ENCODE measurements at regions not wholly inside any gene's neighbourhood (a gene's known extent, or its start where the extent isn't known, plus 50 kb on each side); places are given as distances from the start of the nearest gene placed in this dataset.

DNA sequence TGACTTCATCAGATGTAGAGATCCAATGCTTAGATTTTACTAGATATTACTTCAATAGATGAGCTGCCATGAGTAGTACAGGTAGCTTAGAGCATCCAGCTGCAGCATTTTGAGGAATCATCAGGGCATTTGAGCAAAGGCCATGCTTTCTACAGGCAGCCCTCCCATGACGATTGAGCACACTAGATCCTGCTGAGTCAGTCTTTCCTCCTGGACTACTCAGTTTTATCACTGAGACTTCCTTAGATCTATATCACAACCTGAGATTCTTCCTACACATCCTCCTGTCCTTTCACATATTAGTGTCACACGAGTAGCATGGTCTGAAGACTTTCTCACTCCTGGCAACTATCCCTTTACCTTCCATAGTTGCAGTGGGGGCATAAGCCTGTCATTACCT lies 1401.8 kb downstream of the FSCB start:
- no peaks in the 10 kb centered on the region for H3K36me3 ChIP-seq (ENCODE audit: control insufficient read depth, insufficient read depth, low read length)
- in situ Hi-C loops (cut with HindIII; ENCODE audit: low pct_unique_long_range_greater_than_20kb, low sequenced_read_pairs) = no loop called here
- ChIA-PET CTCF (no interaction called here), POLR2A (no interaction called here)
- ATAC-seq (no peak), DNase-seq (ENCODE audit: low read depth, low spot score) (no peak)
- no TSS peak for BruUV-seq (replicated peaks)
- H3K4me3 ChIP-seq (ENCODE audit: low read depth in 2 of 2, low read length in 2 of 2) = no peak overlapping the region
- intact Hi-C loops (cut with micrococcal nuclease; ENCODE audit: unreplicated experiment) = no loop called here
- no peak for TF ChIP-seq SIN3A (IDR thresholded peaks at IDR 0.05; ENCODE audit: borderline replicate concordance, insufficient read depth, low read depth, low read length)
- TF ChIP-seq, protein P1, sequence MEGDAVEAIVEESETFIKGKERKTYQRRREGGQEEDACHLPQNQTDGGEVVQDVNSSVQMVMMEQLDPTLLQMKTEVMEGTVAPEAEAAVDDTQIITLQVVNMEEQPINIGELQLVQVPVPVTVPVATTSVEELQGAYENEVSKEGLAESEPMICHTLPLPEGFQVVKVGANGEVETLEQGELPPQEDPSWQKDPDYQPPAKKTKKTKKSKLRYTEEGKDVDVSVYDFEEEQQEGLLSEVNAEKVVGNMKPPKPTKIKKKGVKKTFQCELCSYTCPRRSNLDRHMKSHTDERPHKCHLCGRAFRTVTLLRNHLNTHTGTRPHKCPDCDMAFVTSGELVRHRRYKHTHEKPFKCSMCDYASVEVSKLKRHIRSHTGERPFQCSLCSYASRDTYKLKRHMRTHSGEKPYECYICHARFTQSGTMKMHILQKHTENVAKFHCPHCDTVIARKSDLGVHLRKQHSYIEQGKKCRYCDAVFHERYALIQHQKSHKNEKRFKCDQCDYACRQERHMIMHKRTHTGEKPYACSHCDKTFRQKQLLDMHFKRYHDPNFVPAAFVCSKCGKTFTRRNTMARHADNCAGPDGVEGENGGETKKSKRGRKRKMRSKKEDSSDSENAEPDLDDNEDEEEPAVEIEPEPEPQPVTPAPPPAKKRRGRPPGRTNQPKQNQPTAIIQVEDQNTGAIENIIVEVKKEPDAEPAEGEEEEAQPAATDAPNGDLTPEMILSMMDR (IDR thresholded peaks at IDR 0.05) = no peak
- no peak for TF ChIP-seq TCF7L2 (IDR thresholded peaks at IDR 0.05; ENCODE audit: low read depth, low read length)
- no peak for TF ChIP-seq POLR2AphosphoS5 (IDR thresholded peaks at IDR 0.05; ENCODE audit: low read depth, low read length)
- TF ChIP-seq, protein P2, sequence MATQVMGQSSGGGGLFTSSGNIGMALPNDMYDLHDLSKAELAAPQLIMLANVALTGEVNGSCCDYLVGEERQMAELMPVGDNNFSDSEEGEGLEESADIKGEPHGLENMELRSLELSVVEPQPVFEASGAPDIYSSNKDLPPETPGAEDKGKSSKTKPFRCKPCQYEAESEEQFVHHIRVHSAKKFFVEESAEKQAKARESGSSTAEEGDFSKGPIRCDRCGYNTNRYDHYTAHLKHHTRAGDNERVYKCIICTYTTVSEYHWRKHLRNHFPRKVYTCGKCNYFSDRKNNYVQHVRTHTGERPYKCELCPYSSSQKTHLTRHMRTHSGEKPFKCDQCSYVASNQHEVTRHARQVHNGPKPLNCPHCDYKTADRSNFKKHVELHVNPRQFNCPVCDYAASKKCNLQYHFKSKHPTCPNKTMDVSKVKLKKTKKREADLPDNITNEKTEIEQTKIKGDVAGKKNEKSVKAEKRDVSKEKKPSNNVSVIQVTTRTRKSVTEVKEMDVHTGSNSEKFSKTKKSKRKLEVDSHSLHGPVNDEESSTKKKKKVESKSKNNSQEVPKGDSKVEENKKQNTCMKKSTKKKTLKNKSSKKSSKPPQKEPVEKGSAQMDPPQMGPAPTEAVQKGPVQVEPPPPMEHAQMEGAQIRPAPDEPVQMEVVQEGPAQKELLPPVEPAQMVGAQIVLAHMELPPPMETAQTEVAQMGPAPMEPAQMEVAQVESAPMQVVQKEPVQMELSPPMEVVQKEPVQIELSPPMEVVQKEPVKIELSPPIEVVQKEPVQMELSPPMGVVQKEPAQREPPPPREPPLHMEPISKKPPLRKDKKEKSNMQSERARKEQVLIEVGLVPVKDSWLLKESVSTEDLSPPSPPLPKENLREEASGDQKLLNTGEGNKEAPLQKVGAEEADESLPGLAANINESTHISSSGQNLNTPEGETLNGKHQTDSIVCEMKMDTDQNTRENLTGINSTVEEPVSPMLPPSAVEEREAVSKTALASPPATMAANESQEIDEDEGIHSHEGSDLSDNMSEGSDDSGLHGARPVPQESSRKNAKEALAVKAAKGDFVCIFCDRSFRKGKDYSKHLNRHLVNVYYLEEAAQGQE (IDR thresholded peaks at IDR 0.05; ENCODE audit: insufficient read depth in 1 of 2, low read depth in 2 of 2, low read length in 1 of 2) = no peak
- H3K27me3 ChIP-seq (ENCODE audit: control insufficient read depth, insufficient read depth, low read length) = no peaks in the 10 kb centered on the region
- H3K9me3 ChIP-seq (ENCODE audit: control insufficient read depth, insufficient read depth, low read depth, low read length) = no peaks in the 10 kb centered on the region
- no peak overlapping the region for H3K27ac ChIP-seq (ENCODE audit: low read length)
- no peaks in the 10 kb centered on the region for H3K4me1 ChIP-seq (ENCODE audit: control insufficient read depth, insufficient read depth, low read length)

GRCh38 chr14:43090380-43090779 lies 1416.7 kb downstream of the FSCB start:
- in situ Hi-C loops (cut with HindIII; ENCODE audit: low pct_unique_long_range_greater_than_20kb, low sequenced_read_pairs) = no loop called here
- BruUV-seq (replicated peaks) = no TSS peak
- Histone ChIP-seq H3K27ac (ENCODE audit: low read length) (no peak overlapping the region), H3K4me1 (ENCODE audit: control insufficient read depth, insufficient read depth, low read length) (no peaks in the 10 kb centered on the region), H3K9me3 (ENCODE audit: control insufficient read depth, insufficient read depth, low read depth, low read length) (no peaks in the 10 kb centered on the region), H3K27me3 (ENCODE audit: control insufficient read depth, insufficient read depth, low read length) (no peaks in the 10 kb centered on the region), H3K4me3 (ENCODE audit: low read depth in 2 of 2, low read length in 2 of 2) (no peak overlapping the region), H3K36me3 (ENCODE audit: control insufficient read depth, insufficient read depth, low read length) (no peaks in the 10 kb centered on the region)
- intact Hi-C loops (cut with micrococcal nuclease; ENCODE audit: unreplicated experiment) = no loop called here
- no peak for ATAC-seq
- no peak for DNase-seq (ENCODE audit: low read depth, low spot score)
- ChIA-PET CTCF (no interaction called here), POLR2A (no interaction called here)
- TF ChIP-seq TCF7L2 (IDR thresholded peaks at IDR 0.05; ENCODE audit: low read depth, low read length) (no peak), POLR2AphosphoS5 (IDR thresholded peaks at IDR 0.05; ENCODE audit: low read depth, low read length) (no peak)

GRCh38 chr14:43087666-43088065 lies 1419.4 kb downstream of the FSCB start:
- Histone ChIP-seq H3K27me3 (ENCODE audit: control insufficient read depth, insufficient read depth, low read length) (no peaks in the 10 kb centered on the region), H3K36me3 (ENCODE audit: control insufficient read depth, insufficient read depth, low read length) (no peaks in the 10 kb centered on the region), H3K4me3 (ENCODE audit: low read depth in 2 of 2, low read length in 2 of 2) (no peak overlapping the region), H3K9me3 (ENCODE audit: control insufficient read depth, insufficient read depth, low read depth, low read length) (no peaks in the 10 kb centered on the region), H3K27ac (ENCODE audit: low read length) (no peak overlapping the region), H3K4me1 (ENCODE audit: control insufficient read depth, insufficient read depth, low read length) (no peaks in the 10 kb centered on the region)
- intact Hi-C loops (cut with micrococcal nuclease; ENCODE audit: unreplicated experiment) (no loop called here), in situ Hi-C loops (cut with HindIII; ENCODE audit: low pct_unique_long_range_greater_than_20kb, low sequenced_read_pairs) (no loop called here)
- TF ChIP-seq, protein P2 (IDR thresholded peaks at IDR 0.05; ENCODE audit: insufficient read depth in 1 of 2, low read depth in 2 of 2, low read length in 1 of 2) = no peak
- no peak for TF ChIP-seq POLR2AphosphoS5 (IDR thresholded peaks at IDR 0.05; ENCODE audit: low read depth, low read length)
- TF ChIP-seq SIN3A (IDR thresholded peaks at IDR 0.05; ENCODE audit: borderline replicate concordance, insufficient read depth, low read depth, low read length) = no peak
- ChIA-PET CTCF (interaction anchor here (0.6 kb wide), 1 partner anchor 1143 kb away, joined by 3 read pairs; no protein-coding TSS in a partner anchor), POLR2A (no interaction called here)
- no TSS peak for BruUV-seq (replicated peaks)
- ATAC-seq = no peak
- no peak for DNase-seq (ENCODE audit: low read depth, low spot score)

Data from Panc1 (cell line).